ENCODE measurements at regions not wholly inside any gene's neighbourhood (a gene's known extent, or its start where the extent isn't known, plus 50 kb on each side); places are given as distances from the start of the nearest gene placed in this dataset.

- TF ChIP-seq, protein P1, sequence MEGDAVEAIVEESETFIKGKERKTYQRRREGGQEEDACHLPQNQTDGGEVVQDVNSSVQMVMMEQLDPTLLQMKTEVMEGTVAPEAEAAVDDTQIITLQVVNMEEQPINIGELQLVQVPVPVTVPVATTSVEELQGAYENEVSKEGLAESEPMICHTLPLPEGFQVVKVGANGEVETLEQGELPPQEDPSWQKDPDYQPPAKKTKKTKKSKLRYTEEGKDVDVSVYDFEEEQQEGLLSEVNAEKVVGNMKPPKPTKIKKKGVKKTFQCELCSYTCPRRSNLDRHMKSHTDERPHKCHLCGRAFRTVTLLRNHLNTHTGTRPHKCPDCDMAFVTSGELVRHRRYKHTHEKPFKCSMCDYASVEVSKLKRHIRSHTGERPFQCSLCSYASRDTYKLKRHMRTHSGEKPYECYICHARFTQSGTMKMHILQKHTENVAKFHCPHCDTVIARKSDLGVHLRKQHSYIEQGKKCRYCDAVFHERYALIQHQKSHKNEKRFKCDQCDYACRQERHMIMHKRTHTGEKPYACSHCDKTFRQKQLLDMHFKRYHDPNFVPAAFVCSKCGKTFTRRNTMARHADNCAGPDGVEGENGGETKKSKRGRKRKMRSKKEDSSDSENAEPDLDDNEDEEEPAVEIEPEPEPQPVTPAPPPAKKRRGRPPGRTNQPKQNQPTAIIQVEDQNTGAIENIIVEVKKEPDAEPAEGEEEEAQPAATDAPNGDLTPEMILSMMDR (conservative IDR thresholded peaks at IDR 0.05 in 1 of 2, IDR thresholded peaks at IDR 0.05 in 1 of 2; ENCODE audit: low read depth in 1 of 2, low read length in 2 of 2), result no peak
- TF ChIP-seq EZH2 (IDR thresholded peaks at IDR 0.05; ENCODE audit: low read length, missing control alignments), result no peak
These were observed 302.1 kb upstream of the SGO1 start for GRCh38 chr3:20488151-20488550.

Measured in fibroblast of lung (primary cell).